NAMALWA (cell line): ENCODE measurements at regions not wholly inside any gene's neighbourhood (a gene's known extent, or its start where the extent isn't known, plus 50 kb on each side); places are given as distances from the start of the nearest gene placed in this dataset.
"Not testable (repeated sequence)": the region's sequence is repeated elsewhere in the genome, so short reads cannot be mapped to it uniquely, and the experiment has no call there.

ENCODE experiments used
- DNase-seq: peaks from one replicate; pipeline ENCODE4 v3.0.0-alpha.2; 2015; ENCODE audit warnings: low spot score

DNA sequence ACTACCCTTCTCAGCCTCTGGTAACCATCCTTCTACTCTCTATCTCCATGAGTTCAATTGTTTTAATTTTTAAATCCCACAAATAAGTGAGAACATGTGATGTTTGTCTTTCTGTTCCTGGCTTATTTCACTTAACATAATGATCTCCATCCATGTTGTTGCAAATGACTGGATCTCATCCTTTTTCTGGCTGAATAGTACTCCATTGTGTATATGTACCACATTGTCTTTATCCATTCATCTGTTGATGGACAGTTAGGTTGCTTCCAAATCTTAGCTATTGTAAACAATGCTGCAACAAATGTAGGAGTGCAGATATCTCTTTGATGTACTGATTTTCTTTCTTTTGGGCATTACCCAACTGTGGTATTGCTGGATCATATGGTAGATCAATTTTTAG, 103.0 kb downstream of the CARTPT start:
- DNase-seq: not testable (repeated sequence)

DNA sequence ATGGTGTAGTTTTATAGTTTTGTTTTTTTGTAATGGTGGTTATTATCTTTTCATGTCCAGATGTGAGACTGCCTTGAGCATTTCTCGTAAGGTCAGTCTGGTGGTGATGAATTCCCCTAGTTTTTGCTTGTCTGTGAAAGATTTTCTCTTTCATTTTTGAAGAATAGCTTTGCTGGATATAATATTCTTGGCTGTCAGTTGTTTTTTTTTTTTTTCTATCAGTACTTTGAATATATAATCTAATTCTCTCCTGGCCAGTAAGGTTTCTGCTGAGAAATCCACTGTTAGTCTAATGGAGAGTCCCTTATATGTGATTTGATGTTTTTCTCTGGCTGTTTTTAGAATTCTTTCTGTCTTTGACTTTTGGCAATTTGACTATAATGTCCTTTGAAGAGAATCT, 106.9 kb downstream of the CARTPT start:
- no peak for DNase-seq

DNA sequence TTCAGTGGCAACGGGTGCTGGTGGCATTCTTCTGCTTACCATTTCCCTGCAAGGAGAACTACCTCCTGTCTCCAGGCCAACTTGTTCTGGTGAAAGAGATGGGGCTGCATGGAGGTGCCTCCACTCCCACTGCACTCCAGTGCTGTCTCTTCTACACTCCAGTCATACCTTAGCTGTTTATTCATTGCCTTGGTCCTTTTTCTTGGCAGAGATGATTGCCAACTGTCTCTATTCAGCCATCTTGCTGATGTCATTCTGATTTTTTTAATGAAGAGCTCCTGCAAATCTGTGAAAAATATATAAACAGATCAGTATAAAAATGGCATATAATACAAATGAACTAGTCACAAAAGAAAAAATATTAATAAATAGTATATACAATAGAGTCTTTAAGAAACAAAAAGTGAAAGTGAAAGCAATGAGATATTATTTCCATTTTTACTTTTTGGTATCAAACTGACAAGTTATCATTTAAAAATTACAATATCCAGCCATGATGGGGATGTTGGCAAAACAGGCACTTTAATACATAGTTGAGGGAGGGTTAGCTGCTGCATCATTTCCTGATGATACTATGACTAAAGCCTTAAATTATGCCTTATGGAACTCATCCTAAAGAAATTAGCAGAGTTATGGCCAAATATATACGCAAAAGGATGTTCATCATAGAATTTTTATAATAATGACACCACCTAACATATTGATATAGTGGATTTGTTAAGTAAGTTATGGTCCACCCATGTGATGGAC, 109.4 kb downstream of the CARTPT start:
- no peak for DNase-seq

DNA sequence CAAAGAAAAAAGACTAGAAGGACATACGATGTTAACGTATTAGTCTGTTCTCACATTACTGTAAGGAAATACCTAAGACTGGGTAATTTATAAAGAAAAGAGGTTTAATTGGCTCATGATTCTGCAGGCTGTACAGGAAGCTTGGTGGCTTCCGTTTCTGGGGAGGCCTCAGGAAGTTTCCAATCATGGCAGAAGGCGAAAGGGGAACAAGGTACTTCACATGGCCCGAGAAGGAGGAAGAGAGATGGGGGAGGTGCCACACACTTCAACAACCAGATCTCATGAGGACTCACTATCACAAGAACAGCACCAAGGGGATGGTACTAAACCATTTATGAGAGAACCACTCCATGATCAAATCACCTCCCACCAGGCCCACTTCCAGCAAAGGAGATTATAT, 110.1 kb downstream of the CARTPT start:
- DNase-seq: no peak

DNA sequence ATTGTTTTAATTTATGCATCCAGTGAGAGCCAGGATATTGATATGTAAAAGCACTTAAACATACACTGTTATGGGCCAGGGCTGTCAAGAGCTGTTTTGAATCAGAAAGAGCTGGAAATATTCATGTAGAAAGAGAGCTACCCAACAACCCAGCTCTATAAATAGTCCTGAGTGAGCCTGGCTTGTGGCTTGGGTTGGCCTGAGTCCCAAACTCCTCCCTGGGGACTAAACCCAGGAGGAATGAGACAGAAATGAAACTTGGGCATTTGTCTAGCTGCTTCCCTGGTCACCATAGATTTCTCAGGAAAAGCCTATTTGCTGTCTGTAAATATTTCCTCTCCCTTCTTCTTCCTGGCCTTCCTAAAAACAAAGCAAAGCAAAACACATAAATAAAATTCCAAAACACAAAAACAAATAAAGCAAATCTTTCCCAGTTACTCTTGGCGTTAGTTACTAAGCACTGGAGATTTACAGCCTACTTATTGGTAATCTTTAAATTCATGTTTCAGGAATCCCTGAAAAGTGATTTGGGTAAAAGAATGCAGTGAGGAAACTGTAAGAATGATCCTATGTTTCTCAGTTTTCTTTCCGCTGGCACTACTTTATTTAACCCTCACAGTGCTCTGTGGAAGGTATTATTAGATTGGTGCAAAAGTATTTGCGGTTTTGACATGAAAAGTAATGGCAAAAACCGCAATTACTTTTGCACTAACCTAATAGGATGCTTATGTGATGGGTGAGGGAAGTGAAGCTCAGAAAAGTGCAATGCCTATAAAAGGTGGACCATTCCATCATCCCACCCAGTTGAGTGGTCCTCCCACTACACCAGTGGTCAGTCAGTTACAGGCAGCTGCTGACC, 111.8 kb downstream of the CARTPT start:
- no peak for DNase-seq

DNA sequence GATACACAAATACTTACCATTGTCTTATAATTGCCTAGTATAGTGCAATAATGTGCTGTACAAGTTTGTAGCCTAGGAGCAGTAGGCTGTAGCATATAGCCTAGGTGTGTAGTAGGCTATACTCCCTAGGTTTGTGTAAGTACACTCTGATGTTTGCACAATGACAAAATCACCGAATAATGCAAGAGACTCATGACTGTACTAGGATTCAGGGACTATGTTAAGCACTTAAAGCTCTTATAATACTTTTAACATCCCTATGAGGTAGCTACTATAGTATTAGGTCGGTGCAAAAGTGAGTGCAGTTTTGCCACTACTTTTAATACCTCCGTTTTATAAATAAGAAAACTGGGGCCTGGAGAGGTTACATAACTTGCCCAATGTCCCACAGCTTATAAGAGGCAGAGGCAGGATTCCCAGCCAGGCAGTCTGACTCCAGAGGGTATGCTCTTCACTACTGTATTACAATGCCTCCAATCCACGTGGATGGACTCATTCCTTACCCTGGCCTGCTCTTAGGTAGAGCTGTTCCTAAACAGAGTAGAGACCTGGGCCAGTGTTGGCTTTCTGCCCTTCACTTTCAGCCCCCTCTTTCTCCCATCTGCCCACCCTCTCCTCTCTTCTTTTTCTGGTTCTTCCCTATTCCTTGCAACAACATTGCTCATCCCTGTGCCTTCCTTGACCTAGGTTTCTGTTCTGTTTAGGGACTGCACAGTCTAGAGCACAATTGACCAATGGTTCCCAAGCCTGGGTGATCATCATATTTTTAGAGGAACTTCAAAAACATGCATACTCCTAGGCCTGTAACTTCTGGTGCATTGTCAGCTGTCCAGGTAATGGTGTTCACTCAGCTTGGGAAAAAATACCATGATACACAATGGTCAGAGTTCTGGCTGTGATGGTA, 114.0 kb downstream of the CARTPT start:
- DNase-seq: no peak

DNA sequence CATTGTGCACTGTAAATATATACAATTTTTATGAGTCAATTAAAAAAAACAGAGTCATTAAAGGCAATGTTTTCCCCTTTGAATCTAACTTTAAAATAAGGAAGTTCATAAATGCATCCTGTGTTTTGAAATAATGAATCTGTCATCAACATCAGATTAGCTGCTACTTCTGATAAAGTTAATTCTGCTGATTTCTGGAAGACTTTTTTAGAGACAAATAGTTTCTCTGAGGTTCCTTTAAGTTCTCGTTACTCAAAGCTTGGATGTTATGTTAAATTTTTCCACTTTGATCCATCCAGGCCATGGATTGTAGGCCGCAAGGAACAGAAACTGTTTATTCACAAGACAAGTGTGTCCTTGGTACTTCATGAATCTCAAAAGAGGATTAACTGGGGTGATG, 115.5 kb downstream of the CARTPT start:
- no peak for DNase-seq

DNA sequence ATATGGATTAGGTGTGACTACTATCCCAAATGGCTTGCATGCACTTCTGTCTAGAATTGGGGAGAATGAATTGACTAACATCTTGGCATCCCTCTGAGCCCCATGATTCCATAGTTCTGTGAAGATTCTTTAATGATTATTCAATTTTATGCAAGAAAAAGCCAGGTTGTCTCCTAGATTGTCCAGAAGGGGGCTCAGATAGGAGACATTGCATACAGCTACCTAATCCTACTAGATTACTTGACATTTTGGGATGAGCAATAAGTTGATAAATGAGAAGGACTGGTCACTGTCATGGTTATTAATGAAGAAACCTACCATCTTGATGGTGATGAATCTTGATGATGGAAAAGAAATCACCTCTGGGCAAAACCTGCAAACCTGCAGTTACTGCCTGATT, 117.0 kb downstream of the CARTPT start:
- DNase-seq: peak; percentile 4

DNA sequence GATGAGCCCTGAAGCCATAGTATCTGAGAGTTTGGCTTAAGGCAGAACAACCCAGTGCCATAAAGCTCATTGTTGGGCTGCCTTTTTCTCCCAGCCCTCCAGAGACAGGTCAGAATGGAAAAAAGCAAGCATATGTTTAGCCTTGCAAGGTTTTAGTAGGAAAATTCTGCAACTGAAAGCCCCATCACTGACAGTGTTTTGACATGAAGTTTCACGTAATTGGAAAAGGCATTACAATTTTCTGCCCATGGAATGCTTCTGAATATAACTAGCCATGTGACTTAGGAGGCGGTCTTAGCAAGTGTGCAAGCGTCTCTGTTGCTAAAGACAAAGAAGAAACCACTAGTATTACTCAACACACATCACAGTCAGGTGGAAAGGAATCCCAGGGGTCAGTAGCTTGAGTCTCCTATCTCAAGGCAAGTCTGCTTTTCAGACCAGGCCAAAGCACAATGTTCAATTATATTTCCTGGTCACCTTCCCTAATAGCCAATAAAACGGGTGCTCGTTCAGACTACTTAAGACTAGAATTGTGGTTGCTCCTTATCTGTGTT, 117.6 kb downstream of the CARTPT start:
- DNase-seq: no peak

DNA sequence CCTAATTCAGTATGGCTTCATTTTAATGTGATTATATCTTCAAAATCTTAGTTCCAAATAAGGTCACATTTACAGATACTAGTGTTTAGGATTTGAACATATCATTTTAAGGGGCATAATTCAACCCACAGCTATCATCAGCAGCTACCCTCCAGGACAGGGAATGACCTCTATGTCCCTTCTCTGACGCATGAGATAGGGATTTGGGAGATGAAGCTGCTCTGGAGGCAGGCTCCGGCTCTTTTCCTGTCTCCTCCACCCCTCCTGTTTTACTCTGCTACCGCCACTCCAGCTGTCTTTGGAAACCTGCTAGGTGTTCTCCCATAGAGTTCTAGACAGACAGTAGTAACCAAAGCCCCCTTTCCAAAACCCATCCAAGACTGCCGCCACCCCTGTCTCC, 119.2 kb downstream of the CARTPT start:
- DNase-seq: no peak

DNA sequence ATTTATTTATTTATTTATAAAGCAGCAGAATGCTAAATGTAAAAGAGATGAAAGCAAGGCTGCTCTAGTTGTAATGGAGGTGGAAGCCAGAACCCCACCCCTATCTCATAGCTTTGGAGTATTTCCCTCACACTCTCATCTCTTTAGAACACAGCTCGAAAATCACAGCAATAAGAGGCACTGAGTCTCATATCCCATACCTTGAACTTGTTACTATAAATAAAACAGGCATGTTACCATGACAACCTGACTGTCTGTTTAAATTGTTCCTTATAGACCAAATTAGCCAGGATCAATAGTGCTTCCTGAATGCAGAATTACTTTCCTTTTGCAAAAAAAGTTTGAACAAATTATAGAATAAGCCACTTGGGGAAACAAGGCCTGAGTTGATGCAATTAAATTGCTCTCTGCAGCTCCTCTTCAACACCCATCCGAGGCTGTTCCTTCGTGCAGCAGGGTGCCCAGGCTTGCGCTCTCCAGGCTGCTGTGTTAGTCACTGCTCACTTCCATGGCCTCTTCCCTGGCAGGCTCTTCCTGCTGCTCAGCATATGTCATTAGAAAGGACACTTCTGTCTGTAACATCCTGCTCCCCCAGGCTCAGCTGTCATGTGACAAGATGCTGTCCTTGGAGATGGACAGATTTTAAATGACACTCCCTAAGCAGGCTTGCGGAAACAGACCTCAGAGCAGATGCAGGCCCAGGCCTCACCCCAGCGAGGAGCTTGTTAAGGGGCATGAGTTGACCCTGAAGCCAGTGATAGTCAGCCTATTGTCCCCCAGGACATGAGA, 120.2 kb downstream of the CARTPT start:
- no peak for DNase-seq

DNA sequence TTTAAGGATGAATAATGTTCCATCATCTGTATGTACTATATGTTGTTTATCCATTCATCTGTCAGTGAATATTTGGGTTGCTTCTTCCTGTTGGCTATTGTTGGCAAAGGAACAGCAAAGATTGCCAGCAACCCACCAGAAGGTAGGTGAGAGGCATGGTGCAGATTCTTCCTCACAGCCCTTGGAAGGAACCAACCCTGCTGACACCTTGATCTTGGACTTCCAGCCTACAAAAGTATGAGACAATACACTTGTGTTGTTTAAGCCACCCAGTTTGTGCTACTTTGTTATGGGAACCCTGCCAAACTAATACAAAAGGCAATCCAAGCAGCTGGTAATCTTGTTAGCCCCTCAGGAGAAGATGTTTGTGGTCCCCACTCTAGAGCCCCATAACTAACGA, 122.0 kb downstream of the CARTPT start:
- DNase-seq: no peak

DNA sequence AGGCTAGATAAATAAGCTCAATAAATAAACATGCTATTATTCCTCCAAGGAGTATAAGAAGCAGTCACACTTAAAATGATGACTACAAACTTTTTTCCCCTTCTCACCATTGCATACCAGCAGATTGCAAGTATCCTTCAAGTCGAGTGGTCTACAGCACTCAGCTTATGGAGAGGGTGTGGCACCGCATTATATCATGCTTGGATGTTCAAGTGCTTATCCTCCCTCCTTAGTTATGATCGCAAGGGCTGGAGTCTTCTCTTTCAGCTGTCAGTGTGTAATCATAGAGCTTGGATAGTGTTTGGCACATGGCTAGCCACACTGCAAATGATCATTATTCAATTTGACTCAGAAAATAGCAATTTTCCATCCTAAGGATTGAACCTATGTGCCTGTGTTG, 124.0 kb downstream of the CARTPT start:
- DNase-seq: no peak

DNA sequence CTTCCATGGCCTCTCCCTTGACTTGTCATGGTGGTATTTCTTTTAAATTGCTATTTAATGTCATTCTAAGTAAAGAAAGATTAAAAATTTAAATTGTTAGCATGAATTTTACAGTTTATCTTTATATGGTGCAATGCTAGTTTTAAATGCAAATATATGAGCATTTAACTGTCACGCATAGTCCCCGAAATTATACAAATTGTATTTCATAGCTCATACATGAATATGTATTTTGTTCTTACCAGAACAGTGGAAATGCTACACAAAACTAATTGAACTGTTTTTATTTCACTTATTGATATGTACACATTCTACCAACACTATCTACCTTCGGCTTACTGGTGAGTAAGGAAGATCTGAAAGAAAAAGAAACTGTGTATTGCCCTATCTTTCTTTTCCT, 125.8 kb downstream of the CARTPT start:
- no peak for DNase-seq

DNA sequence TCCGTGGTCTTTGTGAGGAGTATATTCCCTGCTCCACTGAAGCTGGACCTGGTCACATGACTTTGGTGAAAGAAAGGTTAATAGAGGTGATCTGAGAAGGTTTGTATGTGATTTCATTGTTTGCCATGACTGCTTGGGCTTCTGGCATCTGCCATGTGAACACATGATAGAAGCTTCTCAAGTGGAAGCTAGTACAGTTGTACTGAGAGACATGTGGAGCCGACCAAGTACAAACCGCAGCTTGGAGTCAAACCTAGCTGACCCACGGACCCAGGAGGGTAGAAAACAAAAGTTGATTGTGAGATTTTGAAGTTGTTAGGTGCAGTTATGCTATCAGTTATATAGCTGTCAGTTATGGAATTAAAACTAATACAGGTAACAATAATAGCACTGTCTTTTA, 140.4 kb downstream of the CARTPT start:
- no peak for DNase-seq

DNA sequence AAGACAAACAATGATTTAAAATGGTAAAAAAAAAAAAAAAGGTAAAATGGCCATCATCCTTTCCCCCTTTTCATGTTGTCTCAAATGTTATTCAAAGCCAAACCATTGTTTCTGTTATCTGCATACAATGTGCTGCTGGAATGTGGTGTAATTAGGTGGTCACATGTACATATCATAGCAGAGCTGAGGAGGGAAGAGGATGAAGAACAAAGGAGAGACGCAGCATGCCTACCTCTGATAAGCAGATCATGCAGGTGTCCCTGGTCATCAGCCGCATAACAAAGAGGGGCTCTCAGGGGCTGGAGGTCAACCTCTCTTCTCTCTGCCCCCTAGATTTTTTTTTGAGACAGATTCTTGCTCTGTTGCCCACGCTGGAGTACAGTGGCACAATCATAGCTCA, 141.0 kb downstream of the CARTPT start:
- DNase-seq: no peak

DNA sequence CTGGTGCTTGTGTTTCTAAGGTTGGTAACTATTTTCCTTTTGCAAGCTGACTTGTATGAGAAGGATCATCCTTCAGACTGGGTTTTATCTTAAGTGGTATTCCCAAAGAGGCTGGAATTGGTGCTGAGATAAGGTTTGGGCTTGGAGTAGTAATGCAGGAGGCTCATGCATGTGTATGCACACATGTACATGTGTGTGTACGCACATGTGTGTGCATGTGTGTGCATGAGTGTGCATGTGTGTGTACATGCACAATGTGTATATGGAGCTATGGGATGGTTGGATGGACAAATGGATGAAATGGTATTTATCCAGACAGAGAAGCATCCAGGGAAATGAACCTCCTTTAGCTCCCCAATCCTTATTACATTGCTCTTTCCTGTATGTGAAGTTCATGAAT, 142.6 kb downstream of the CARTPT start:
- no peak for DNase-seq

DNA sequence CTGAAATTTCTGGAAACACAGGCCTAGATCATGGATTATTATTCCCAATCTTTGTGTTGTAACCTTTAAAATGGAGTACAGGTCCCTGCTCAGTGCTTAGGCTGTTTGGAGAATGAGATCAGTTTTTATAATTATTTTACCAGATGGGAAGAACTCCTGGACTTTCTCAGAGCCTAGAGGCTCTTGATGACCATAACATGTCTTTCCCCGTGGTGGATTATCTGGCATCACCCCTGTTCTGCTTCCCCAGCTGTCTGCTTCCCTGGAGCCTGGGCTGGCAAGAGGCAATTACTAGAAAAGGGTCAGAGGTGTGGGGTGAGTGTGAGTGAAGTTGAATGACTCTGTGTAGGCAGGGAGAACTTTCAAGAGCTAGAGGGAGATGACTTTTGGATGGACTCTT, 143.0 kb downstream of the CARTPT start:
- no peak for DNase-seq

DNA sequence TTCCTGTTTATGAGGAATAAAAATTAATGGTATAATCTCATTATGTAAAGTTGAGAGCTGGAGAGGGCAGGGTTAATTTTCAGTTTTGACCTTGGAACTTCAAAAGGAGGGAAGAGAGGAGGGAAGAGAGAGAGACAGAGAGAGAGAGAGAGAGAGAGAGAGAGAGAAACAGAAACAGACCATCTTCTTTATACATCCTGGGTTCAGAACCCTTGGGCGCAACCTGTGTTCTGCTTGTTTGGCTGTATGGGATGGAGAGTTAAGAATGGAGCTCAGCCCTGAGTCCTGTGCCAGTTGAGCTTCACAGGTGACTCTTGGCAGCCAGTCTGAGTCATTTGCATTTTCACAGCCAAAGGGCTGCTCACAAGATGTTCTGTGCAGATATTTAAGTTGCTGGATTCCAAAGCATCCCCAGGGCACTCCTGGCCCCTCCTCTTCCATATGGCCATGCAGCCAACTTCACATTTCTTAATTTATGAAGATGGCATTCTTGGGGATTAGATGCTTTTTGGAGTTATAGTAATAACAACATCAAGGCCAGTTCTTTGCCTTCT, 143.5 kb downstream of the CARTPT start:
- no peak for DNase-seq

DNA sequence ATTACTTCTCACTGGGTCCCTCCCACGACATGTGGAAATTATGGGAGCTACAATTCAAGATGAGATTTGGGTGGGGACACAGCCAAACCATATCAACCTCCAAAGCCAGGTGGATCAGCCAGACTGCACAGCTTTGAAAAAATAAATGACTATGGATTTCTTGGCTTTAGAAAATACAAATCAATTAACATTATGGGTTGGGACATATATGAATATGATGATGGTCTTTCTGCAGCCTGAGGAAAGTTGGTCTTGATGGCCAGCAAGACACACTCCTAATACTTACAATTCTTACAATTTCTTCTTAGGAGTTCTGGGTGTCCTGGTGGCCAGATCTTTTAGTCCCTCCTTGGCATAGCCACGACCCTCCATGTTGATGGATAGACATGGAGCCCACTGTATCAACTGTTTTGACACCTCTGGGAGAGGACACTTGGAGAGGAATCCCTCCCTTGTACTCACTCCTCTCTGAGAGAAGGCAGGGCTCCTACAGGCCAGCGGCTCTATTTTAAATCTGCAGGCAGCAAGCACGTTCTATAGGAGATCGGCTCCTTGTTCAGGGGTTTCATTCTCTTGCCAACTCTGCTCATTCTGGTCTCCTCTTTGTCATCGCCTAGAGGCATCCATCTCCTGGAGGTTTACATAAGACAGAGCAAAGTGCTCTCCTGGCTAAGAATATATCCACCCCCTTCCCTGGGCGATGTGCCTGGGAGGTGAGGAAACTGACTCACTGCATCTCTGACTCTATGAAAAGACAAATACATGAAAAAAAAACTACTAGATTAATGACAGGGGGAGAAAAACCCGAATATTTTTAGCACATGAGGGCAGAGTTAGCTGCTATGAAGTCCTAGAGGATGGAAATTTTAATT, 145.9 kb downstream of the CARTPT start:
- DNase-seq: no peak
